SIG-M5 treated with dmso at 0.1 percent for 504 hours (cell line): ENCODE measurements at regions not wholly inside any gene's neighbourhood (a gene's known extent, or its start where the extent isn't known, plus 50 kb on each side); places are given as distances from the start of the nearest gene placed in this dataset.
"Not testable (repeated sequence)": the region's sequence is repeated elsewhere in the genome, so short reads cannot be mapped to it uniquely, and the experiment has no call there.

Experiments
- DNase-seq: peaks from one replicate; lab custom pipeline; 2025; ENCODE audit not compliant: unreplicated experiment; lab: John Stamatoyannopoulos, UW

DNA sequence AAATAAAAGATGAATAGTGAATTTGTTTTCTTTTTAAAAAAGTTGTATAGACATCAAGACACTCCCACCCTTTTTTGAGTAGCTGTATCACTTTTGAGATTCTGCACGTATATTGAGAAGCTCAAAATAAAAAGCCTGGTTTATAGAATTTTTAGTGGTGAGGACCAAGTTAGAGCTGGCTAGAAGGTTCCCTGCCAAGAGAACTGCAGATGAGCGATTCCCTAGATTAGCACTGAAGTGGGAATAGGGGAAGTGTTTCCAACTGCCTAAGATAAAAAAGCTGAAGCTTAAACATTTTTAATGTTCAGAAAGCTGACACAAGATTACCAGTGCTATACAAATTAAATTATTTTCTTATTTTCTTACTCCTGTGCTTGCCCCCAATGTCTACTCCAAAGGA is 135.7 kb upstream of the TMEM229A start:
- no peak for DNase-seq

DNA sequence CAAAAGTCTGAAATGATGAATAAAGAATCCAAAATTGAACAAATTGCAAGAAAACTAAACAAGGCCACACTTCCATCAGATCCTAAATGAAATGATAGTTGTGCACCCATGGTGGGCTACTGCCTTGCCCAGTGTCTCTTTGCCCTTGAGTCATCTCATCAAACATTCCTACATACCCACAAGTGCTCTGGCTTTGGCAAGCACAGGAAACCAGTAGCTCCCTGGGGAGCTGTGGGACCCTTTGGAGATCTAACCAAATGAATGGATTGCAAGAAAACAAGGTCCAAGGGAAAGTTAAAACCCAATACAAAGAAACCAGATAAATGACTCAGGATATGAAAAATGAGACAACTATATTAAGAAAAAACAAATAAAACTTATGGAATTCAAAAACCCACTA is 129.8 kb upstream of the TMEM229A start:
- DNase-seq: no peak

DNA sequence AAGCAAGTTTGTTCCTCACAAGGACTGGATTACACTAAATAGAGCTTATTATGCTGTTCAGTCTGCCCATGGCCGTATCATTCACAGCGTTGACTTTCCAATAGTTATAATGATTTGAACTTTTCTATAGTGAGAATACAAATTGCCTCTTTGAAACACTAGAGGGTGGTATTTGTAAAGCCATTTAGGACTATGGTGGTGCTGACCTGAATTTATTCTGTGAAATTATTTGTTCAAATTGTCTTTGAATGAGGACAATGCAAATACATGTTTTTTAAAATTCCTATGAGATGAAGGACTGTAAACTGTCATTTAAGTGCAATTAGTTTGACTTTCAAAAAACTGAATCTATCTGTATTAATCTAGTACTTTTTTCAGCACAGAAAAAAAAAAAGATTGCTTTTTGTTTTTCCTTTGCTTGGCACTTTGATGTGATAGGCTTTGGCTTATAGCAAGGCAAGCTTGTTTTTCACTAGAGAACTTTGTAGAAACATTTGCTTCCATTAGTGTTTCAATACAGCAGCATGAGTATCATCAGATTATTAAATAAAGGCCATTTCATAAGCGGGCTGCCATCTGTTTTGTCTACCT is 122.7 kb upstream of the TMEM229A start:
- peak; percentile 26 for DNase-seq

DNA sequence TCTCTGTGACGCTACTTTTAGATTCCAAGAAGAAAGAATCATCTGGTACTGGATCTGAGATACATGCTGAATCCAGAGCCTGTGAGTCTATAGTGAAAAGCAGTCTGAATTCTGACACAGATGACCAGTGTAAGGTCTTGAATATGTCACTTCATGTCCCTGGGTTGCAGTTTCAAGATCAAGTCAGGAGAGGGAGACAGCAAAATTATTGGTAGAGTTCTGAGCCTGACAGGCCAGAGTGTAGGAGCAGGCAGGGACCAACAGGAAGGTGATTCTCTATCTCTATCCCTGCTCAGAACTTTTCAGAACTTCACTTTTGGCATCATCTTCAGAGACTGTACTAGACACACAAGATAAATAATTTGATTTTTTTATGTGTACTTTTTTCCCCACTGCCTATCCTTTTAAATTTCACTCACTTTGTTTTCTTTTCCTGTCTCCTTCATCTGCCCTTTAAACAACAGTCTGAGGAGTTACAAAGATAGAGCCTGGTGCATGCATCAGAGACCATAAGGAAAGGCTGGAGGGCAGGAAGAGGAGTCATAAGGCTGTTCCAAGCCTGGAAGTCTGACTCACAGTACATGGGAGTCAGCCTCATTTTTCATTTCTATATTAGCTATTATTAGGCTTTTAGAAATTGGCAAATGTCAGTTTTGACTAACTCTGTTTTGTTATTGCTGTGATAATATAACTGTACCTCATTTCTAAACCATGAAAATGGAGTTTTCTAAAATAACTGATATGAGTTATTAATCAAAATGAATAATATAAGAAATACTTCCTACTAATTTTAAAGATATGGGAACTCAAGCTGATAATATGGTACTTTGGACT is 120.2 kb upstream of the TMEM229A start:
- DNase-seq: peak; percentile 34

DNA sequence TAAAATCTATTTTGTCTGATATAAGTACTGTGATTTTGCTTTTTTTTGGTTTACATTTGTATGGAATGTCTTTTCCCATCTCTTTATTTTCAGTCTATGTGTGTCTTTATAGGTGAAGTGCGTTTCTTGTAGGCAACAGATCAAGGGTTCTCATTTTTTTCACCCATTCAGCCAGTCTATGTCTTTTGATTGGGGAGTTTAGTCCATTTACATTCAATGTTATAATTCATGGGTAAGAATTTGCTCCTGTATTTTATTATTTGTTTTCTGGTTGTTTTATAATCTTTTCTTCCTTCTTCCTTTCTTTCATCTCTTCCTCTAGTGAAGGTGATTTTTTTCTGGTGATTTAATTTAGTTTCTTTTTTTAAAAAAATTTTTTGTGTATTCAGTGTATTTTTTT is 104.8 kb upstream of the TMEM229A start:
- no peak for DNase-seq

DNA sequence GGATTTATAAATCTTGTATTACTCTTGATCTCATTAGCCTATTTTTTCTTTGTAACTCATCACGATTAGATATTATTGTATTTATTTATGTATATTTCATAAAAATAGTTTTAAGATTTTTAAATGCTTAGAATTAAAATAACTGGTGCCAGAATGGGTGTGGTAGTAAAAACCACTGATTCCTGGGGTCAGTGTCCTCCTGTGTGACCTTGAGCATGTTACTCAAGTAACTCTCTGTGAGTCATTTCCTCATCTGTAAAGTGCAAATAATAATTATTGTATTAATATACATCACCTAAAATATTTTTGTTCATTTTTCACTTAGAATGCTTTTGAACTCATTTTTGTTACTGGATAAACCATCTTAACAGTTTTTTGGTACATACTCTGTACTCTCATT is 91.3 kb upstream of the TMEM229A start:
- no peak for DNase-seq

DNA sequence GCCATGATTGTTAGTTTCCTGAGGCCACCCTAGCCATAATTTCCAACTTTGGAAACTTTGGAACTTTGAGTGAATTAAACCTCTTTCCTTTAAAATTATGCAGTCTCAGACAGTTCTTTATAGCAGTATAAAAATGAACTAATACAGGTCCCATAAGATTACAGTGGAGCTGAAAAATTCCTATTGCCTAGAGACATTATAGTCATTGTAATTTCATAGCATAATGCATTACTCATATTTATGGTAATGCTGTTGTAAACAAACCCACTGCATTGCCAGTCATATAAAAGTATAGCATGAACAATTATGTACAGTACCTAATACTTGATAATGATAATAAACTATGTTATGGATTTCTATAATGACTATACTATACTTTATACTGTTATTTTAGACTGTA is 88.0 kb upstream of the TMEM229A start:
- no peak for DNase-seq

DNA sequence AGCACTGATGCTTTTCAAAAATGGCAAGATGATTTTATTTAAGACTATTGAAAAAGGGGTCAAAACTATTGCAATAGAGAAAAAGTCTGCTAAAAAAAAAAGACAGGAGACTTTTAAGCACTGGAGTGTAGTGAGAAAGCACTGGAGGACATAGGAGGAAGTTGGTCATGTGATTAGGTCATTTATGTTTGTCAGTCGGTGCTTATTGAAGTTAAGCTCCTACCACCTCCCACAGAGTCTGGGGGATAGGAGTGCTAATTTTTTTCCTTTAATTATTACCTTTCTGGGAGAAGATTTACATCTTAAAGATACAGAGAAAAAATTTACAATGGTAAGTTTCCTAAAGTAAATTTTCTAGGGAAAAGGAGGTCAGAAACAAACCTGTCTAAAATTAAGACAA is 80.2 kb upstream of the TMEM229A start:
- DNase-seq: no peak

DNA sequence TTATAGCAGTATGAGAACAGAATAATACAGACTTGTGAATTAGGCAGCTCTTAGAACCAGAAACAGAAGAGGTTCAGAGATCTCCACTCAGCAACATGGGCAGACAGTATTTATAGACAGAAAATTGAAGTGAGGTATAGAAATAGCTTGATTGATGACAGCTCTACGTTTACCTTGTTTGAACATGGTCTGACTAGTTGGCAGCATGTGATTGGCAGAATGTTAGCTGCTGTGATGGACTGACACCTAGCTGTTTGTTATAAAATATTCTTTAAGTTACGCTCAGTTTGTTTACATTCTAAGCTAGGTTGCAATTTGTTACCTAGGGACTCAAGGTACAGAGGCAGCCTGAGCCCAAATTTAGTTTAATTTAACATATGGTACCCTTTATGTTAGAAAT is 73.7 kb upstream of the TMEM229A start:
- DNase-seq: no peak

DNA sequence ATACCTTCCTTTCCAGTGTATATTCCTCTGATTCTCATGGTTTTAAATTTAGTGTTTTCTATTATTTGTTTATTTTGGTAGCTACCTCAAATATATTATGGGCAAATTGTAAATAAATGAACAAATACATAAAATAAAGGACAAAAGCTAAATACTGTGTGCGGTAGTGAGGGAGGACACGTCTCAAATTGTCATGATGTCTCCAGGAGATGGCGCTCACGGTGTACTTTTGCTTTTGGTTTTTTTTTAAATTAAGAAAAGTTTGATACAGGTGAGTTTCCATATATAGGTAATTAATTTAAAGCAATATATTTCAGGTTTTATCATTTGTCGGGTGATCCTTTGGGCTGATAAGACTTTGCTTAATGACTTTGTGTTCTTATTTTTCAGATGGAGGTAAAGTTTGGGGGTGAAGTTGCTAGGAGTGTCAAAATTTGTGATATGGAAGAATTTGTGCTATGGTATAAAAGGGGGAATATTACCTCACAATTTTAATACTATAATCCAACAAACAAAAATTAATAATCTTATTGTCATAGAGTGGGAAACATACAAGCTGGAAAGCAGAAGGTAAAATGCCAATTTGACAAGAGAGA is 68.4 kb upstream of the TMEM229A start:
- DNase-seq: peak; percentile 22

DNA sequence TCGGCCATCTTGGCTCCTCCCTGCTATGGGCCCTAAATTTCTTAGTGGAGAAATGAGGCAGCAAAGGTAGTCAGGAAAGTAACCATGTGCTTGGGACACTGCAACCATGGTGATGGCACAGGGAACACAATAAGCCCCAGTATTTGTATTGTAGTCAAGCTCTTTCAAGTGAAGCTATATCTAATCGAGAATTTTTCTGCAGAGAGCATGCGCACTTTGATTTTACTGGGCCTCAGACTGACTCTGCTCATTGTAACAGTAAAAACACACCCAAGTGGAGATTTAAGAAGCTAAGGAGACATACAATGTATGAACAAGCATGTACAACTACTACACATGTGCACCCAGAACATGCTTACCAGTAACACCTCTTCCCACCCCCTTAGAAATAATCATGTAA is 67.3 kb upstream of the TMEM229A start:
- no peak for DNase-seq

DNA sequence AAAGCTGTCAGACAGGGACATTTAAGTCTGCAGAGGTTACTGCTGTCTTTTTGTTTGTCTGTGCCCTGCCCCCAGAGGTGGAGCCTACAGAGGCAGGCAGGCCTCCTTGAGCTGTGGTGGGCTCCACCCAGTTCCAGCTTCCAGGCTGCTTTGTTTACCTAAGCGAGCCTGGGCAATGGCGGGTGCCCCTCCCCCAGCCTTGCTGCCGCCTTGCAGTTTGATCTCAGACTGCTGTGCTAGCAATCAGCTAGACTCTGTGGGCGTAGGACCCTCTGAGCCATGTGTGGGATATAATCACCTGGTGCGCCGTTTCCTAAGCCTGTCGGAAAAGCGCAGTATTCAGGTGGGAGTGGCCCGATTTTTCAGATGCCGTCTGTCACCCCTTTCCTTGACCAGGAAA is 66.7 kb upstream of the TMEM229A start:
- DNase-seq: not testable (repeated sequence)

DNA sequence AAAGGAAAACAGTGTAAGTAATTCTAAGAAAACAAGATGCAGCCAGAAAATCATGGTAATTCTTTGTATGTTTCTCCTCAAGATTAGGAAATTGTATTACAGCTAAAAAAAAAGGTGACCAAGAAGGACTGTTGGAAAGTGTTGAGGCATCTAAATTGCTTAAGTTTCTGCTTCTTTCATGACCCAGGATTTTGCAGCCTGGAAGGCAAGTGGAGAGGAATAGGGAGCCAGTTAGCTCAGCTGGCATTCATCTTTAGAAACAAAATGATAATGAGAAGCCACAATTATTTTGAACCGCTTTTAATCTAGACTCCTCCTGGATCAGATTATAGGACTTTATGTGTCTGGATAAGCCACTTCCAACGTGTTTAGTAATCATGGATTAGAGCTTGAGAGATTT is 56.8 kb upstream of the TMEM229A start:
- no peak for DNase-seq

DNA sequence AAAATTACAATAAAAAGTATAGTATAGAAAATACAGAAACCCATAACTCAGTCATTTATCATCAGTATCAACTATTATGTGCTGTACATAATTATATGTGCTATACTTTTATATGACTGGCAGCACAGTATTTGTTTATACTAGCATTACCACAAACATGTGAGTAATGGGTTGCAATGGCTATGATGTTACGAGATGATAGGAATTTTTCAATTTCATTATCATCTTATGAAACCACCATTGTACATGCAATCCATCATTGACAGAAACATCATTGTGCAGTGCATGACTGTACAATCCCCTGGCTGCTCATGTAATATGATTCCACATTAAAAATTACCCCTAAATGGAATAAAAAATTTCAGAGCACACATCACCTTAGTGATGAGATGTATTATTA is 55.7 kb upstream of the TMEM229A start:
- no peak for DNase-seq

DNA sequence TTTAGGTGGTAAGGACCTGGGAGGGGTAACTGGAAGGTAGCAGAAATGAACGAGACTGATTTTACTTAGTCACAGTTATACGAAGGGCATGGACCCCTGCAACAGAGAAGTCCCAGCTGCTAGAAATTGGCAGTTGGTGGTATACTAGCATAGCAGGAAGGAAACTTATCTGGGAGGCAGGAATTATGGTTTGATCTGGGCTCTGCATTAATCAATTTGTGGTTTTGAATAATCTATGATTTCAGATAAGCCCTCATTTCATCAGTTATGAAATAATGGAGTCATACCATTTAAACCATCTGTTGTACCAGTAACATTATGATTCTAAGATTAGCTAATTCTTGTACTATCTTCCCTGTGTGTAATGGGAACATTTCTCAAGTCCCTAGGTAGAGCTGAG is 54.0 kb upstream of the TMEM229A start:
- no peak for DNase-seq

DNA sequence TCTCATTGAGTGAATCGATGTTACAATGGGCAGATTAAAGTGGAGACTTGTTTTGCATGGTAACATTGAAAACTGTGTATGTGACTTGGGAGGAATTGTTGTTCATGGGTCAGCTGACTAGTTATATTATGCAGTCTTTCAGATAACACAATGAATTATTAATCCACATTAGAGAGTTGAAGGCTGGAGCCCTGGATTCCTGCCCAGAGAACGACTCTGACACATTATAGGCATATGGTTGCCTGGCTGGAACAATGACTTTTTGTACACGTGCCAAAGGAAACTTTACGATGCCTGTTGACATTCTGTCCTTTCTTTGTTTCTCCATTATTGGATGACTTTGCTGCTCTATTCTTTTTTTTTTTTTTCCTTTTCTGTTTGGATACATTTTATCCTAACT is 52.3 kb upstream of the TMEM229A start:
- DNase-seq: no peak

DNA sequence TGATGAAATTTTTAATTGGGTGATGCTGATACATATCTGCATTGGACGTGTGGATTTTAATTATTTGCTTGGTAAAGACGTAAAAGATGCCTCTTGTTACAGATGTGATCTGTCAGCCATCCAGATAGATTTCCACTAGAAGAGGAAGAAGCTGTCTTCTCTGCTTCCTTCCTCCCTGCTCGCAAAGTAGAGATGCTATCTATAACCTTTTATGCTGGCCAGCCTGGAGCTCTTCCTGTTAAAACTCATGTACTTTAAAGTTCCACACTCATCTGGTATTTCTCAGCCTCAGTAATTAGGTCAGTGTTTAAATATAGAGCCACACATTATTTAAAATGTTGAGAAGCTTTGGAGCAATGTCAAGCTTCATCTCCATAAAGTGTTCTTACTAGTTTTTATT is 51.2 kb upstream of the TMEM229A start:
- DNase-seq: no peak
